Cerebellar cortex (tissue), 1 donor: ENCODE measurements at regions not wholly inside any gene's neighbourhood (a gene's known extent, or its start where the extent isn't known, plus 50 kb on each side); places are given as distances from the start of the nearest gene placed in this dataset.
A peak's percentile ranks its signal among the peaks of the same experiment; 100 is the strongest.

Experiments
- DNase-seq: peaks from one replicate; pipeline ENCODE4 v3.0.0-alpha.2; 2015; ENCODE audit warnings: low spot score

DNA sequence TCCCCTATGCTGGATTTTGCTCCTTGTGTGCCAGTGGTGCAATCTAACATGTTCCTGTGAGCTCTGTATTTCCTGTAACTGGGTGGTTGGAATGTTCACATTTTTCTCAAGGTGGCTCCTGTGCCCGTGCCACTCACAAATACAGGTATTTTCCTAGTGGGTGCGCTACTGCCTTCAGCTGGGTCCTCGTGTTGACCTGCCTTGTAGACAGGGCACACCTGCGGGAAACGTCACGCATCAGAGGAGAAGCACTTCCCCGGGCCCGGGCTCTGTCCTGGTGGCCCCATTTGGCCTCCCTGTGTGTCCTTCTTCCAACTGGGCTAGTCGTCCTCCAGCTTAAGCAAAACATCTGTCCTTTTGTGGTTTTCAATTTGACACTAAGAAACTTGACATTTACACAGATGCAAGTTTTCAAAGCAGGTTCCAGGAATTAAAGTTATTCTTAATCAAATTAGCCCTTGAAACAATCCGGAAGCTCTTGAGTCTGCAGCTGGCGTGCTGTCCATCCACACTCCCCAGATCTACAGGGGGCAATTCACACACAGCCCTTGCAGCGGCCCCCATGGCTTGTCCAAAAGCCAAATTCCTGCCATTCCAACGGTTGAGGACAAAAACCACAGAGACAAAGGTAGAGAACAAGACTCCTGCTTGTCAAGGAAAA, 275.1 kb downstream of the CDC5L start:
- no peak for DNase-seq

DNA sequence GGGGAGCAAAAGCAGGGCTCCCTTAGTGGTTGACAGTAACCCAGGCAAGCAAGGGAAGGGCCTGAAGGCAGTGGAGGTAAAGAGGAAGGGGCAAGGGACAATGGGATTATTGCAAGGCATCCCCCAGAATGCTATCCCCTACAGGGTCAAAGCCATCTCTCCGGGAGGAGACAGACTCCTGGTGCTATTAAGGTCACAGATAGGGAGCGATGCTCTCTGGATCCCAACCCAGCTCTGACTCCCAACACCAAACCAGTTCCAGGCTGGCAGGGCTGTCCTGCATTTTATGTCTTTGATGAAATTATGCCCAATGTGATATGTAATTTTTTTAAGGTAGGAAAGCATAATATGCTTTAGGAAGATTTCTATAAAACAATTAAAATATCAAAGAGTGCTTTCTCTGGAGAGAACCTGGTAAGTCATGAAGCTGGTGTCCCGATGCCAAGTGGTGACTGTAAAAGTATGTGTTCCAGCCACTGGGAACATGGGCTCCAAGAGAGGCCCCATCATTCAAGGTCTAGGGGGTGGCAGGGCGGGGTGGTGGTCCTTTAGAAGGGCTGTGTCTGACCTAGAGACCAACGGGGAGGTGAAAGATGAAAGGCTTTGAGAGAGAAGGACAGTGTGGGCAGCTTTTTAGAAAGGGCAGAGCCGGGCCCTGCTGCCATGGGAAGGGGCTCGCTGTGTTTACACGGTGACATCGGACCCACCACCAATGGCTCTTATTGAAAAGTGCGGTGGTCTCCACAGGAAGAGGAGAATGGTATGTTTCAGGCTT, 276.5 kb downstream of the CDC5L start:
- no peak for DNase-seq

- DNase-seq = no peak
These were observed 277.2 kb downstream of the CDC5L start for GRCh38 chr6:44664716-44665115.

DNA sequence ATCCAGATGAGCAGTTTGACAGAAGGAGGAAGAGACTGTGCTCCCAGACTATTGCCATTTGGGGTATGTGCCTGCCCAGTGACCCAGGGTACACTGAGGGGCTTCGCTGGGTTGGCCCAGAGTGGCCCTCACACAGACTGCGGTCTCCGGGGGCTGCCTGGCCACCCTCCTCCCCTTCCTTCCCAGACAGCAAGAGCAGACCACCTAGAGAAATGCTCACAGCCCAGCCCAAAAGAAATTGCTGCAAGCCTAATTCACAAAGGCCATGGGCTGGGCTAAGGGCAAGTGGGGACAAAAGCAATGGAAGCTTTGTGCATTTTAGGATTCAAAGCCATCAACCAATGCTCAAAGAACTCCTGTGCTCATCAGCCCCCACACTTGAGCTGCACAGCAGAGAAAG, 277.6 kb downstream of the CDC5L start:
- no peak for DNase-seq

GRCh38 chr6:44665683-44666082, 278.2 kb downstream of the CDC5L start:
- no peak for DNase-seq

- DNase-seq = no peak
These were observed 278.8 kb downstream of the CDC5L start for GRCh38 chr6:44666324-44666723.

GRCh38 chr6:44667226-44667625, 279.7 kb downstream of the CDC5L start:
- no peak for DNase-seq

- peak; percentile 7 for DNase-seq
These were observed 280.3 kb downstream of the CDC5L start for GRCh38 chr6:44667668-44668390.

GRCh38 chr6:44668391-44668930, 281.0 kb downstream of the CDC5L start:
- DNase-seq = no peak

DNA sequence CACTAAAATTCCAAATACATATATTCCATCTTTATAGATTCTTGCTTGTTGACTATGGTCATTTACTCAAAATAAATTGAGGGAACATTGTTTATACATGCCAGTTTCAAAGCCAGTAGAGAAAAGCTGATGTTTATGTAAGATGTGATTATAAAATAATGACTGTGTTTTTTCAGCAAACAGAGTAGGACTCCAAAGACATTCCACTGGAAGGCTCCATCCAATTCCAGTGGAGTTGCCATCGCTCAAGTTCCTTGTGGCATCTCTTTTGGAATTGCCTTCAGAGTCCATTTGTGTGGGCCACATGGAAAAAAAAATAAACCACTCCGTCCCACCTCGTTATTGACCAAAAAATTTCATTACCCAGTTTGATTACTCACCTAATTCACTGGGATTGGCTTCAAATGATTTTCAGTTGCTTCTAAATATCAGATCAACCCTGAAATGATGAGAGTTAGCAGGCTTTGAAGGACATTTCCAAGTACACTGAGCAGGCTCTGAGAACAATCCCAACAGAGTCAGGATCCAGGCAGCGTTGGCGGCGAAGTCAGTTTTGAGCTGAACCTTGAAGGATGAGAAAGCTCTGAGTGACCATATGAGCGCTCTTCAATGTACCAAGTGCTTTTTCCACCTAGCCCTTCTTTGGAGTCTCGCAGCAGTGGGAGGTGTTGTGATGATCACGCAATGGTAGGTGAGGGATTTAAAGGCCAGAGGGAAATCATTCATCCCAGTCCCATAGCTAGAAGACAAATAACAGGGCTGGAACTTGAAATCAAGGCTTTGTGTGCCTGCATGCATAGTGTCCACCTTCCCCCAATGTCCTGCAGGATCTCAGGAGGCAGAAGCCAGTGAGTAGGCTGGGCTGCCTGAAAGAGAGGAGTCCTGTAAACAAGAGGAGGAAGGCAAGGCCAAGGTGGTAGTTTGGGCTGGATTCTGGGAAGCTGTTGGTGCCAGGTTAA, 281.7 kb downstream of the CDC5L start:
- no peak for DNase-seq

- no peak for DNase-seq
These were observed 282.6 kb downstream of the CDC5L start for GRCh38 chr6:44670146-44670545.

DNA sequence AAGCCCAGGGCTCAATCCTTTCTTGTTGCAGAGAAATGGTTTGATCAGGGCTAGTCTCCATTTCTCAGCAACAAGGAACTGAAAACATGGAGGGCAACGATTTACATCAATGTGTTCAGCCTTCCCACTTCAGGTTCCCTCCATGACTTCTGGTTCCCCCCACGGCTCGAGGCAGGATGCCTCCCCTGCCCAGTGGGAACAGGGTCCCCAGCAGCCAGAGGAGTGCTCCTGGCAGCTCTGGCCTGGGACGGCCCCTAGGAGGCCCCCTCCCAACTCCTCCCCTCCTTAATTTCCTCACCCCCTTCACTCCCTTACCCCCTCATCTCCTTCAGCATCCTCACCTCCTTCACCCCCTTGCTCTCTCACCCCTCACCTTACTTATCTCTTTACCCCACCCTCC, 283.8 kb downstream of the CDC5L start:
- no peak for DNase-seq

GRCh38 chr6:44672086-44672485, 284.6 kb downstream of the CDC5L start:
- DNase-seq = no peak

DNA sequence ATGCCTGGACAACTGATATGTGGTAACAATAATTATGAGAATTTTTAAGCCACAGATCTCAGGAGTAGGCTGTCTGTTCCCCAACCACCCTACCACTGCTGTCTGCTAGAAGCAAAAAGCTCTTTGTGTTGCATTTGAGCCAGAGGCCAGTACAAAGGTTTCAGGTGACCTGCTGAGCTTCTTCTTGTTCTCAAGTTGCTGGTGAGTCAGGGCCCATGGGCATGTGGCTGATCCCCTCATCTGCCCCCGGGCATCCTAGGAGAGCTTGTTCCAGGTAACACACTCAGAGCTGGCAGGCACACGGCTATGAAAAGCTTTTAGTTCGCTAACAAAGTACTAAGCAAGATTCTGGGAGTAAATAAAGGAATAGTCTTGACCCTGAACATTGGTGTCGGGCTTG, 285.3 kb downstream of the CDC5L start:
- DNase-seq = no peak

GRCh38 chr6:44674226-44675155, 287.0 kb downstream of the CDC5L start:
- DNase-seq = no peak

DNA sequence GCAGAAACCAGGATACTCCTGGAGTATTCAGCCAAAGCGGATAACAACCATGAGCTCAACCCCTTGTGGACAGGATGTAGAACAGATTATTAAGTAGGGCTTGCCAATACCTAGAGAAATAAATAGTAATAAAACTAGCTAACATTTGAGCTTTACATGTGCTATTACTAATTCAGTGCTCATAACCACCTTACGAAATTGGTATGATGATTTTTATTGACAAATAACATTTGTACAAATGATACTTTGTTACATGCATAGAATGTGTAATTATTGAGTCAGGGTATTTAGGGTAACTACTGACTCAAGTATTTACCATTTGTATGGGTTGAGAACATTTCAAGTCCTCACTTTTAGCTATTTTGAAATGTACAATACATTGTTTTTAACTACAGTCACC, 287.9 kb downstream of the CDC5L start:
- no peak for DNase-seq

DNA sequence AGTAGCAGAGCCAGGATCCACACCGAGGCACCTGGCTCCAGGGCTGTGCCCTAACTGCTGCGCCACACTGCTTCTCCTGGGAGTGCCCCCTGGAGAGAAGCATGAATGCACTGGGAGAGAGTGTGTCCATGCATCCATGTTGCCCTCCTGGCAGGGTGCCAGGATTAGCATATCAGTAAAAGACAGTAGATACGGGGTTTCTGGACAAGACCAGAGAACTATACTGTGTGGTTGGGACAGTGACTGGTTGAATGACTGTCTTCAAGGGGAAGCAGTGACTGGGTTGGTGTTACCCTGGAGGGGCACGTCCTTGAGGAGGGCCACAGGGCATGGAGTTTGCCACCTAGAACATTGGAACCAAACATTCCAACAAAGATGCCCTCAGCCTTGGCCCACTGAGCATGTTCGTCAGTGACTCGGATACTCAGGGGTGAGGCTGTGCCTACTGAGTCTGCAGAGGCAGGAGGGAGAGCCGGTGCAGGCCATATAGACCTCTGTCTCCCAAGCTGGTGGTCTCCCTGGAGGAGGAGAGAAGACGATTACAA, 288.8 kb downstream of the CDC5L start:
- DNase-seq = no peak

DNA sequence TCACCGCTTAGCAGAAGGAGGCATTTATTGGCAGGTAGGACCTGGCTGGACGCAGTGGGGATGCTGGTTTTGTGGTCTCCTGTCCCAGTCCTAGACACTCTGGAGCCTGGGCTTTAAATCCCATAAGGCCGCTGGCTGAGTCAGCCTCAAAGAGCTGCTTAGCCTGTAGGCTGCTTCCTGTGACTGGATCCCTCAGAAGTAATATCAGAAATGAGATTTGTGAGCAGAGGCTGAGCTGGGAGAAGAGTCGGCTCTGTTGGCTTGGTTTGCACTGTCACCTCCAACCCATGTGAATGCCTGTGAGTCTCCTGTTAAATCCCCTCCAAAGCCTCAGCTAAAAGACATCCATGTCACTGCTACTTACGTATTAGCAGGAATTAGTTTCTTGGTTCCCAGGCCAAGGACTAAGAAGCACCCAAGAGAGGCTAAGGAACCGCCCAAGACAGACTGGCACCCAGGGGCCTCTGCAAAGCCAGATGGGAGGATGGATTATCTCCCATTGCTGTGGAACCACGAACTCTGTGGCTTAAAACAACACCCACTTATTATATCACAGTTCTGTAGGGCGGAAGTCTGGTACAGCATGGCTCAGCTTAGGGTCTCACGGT, 289.4 kb downstream of the CDC5L start:
- no peak for DNase-seq

GRCh38 chr6:44678252-44678935, 290.9 kb downstream of the CDC5L start:
- DNase-seq = no peak
